ENCODE measurements at regions not wholly inside any gene's neighbourhood (a gene's known extent, or its start where the extent isn't known, plus 50 kb on each side); places are given as distances from the start of the nearest gene placed in this dataset.

- peak; percentile 7 for DNase-seq (ENCODE audit: low read depth)
Observed at GRCh38 chr13:56861476-56861875, 279.2 kb upstream of the PRR20A start.

- DNase-seq (ENCODE audit: low read depth), result no peak
Observed at GRCh38 chr13:56864451-56864850, 276.3 kb upstream of the PRR20A start.

GRCh38 chr13:56865416-56865815 is 275.3 kb upstream of the PRR20A start:
- no peak for DNase-seq (ENCODE audit: low read depth)

- DNase-seq (ENCODE audit: low read depth), result no peak
Observed at GRCh38 chr13:56869671-56870070, 271.0 kb upstream of the PRR20A start.

GRCh38 chr13:56886398-56886797 is 254.3 kb upstream of the PRR20A start:
- DNase-seq (ENCODE audit: low read depth), result no peak

GRCh38 chr13:56888455-56888854 is 252.3 kb upstream of the PRR20A start:
- DNase-seq (ENCODE audit: low read depth), result no peak

- DNase-seq (ENCODE audit: low read depth), result no peak
Observed at GRCh38 chr13:56893843-56894242, 246.9 kb upstream of the PRR20A start.

GRCh38 chr13:56900549-56901279 is 240.0 kb upstream of the PRR20A start:
- no peak for DNase-seq (ENCODE audit: low read depth)

- DNase-seq (ENCODE audit: low read depth), result no peak
Observed at GRCh38 chr13:56902276-56902675, 238.4 kb upstream of the PRR20A start.

GRCh38 chr13:56903710-56904282 is 236.9 kb upstream of the PRR20A start:
- DNase-seq (ENCODE audit: low read depth), result no peak

GRCh38 chr13:56906909-56907308 is 233.8 kb upstream of the PRR20A start:
- DNase-seq (ENCODE audit: low read depth), result no peak

GRCh38 chr13:56907766-56908165 is 233.0 kb upstream of the PRR20A start:
- peak; percentile 18 for DNase-seq (ENCODE audit: low read depth)

GRCh38 chr13:56909896-56910600 is 230.7 kb upstream of the PRR20A start:
- no peak for DNase-seq (ENCODE audit: low read depth)

- no peak for DNase-seq (ENCODE audit: low read depth)
Observed at GRCh38 chr13:56917966-56918365, 222.8 kb upstream of the PRR20A start.

- no peak for DNase-seq (ENCODE audit: low read depth)
Observed at GRCh38 chr13:56923626-56924140, 217.0 kb upstream of the PRR20A start.

- DNase-seq (ENCODE audit: low read depth), result no peak
Observed at GRCh38 chr13:56924401-56924800, 216.3 kb upstream of the PRR20A start.

GRCh38 chr13:56932104-56932503 is 208.6 kb upstream of the PRR20A start:
- DNase-seq (ENCODE audit: low read depth), result no peak

GRCh38 chr13:56953965-56954364 is 186.8 kb upstream of the PRR20A start:
- peak; percentile 26 for DNase-seq (ENCODE audit: low read depth)

GRCh38 chr13:56975647-56976046 is 165.1 kb upstream of the PRR20A start:
- DNase-seq (ENCODE audit: low read depth), result no peak

- no peak for DNase-seq (ENCODE audit: low read depth)
Observed at GRCh38 chr13:56980856-56981255, 159.9 kb upstream of the PRR20A start.

GRCh38 chr13:56986121-56986520 is 154.6 kb upstream of the PRR20A start:
- no peak for DNase-seq (ENCODE audit: low read depth)

- peak; percentile 83 for DNase-seq (ENCODE audit: low read depth)
Observed at GRCh38 chr13:56988543-56988942, 152.2 kb upstream of the PRR20A start.

Data from HT1080 (cell line).